T1000 (cell line): ENCODE measurements at regions not wholly inside any gene's neighbourhood (a gene's known extent, or its start where the extent isn't known, plus 50 kb on each side); places are given as distances from the start of the nearest gene placed in this dataset.
"Not testable (repeated sequence)": the region's sequence is repeated elsewhere in the genome, so short reads cannot be mapped to it uniquely, and the experiment has no call there.

Experiments used
- DNase-seq: peaks from one replicate; lab custom pipeline; 2025; ENCODE audit warnings: mixed read lengths; lab: John Stamatoyannopoulos, UW

GRCh38 chr5:51559921-51560658 lies 176.8 kb downstream of the ISL1 start:
- DNase-seq: no peak

- DNase-seq: no peak
Measured at GRCh38 chr5:51566953-51567352, 183.7 kb downstream of the ISL1 start.

DNA sequence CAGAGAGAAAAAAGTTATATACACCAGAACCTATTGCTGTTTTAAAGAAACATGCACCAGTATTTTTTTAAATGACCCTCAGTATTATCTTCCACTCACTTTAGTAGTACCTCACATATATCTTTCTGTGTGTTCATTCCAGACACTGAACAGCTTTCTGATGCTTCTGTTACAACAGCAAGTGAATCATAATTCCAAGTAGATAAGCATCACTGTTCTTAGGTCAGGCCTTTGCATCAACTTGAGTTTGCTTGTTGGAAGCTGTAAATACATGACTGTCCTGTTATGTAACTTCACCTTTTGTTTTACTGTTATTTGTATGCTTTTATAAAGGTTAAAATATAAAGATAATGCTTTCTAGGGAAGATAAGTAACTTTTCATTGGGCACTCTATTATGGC lies 184.4 kb downstream of the ISL1 start:
- no peak for DNase-seq

GRCh38 chr5:51573835-51574234 lies 190.6 kb downstream of the ISL1 start:
- DNase-seq: no peak

GRCh38 chr5:51582871-51583394 lies 199.7 kb downstream of the ISL1 start:
- DNase-seq: no peak

DNA sequence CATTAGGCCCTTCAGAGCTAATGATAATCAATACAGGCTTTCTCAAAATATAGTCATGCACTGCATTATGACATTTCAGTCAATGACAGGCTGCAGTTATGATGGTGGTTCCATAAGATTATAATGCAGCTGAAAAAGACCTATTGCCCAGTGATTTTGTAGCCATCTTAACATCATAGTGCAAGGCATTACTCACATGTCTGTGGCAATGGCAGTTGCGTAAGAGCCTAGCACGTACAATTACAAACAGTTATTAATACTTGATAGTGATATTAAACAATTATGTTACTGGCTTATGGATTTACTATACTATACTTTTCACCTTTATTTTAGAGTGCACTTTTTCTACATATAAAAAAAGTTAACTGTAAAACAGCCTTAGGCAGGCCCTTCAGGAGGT lies 214.8 kb downstream of the ISL1 start:
- no peak for DNase-seq

DNA sequence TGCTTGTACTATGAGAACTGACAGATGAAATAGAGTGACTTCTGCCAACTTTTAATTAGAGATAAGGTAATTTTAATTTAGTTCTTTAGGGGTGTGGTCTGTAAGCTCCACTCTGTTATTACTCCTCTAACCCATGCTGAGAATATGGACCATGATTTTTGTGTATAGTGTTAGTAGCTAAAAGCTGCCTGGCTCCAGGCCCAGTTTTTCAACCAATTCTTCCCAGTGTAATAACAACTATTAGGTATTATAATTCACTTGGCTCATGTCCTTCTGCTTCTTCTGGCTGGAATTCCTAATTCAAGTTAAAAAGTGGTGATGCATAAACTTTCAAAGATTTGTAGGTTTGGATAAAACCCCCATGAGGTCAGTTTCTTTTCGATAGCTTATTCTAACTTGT lies 216.3 kb downstream of the ISL1 start:
- no peak for DNase-seq

GRCh38 chr5:51604324-51604723 lies 221.1 kb downstream of the ISL1 start:
- no peak for DNase-seq

GRCh38 chr5:51606921-51607320 lies 223.7 kb downstream of the ISL1 start:
- no peak for DNase-seq

DNA sequence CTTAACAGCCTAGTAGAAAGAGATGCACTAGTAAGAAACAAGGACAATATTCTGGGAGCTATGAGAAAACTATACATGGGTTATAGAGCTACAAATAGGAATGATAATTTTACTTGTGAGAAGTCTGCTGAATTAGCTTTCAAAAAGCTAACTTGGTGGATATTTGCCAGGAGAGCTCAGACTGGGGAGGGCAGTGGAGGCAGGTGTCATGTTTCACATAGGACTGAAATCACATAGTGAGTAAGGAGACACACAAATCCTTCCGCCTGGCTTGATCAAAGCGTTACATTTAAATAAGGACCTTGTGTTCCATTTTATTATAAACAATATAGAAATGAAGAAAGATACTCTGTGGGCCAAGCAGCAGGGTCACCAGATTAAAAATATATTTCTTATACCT lies 235.0 kb downstream of the ISL1 start:
- no peak for DNase-seq

DNA sequence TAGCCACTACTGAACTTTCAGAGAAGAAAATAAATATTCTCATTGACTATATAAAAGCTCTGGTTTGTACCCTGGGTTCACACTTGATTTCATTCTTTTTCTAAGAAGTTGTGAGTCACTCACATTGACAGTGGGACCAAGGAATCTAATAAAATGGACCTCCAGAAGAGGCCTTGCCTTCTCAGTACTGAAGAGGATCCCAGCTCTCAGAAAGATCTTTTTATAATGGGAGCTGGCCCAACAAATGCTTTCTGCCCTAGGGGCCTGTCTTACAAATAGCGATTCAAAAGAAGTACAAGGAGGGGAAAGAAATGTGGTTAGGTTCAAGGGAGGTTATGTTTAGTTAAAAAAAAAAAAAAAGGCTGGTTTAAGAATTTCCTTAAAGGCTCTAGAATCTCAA lies 237.9 kb downstream of the ISL1 start:
- DNase-seq: no peak

GRCh38 chr5:51622161-51622790 lies 239.0 kb downstream of the ISL1 start:
- DNase-seq: no peak

- no peak for DNase-seq
Measured at GRCh38 chr5:51625224-51625968, 242.1 kb downstream of the ISL1 start.

- DNase-seq: no peak
Measured at GRCh38 chr5:51632027-51632426, 248.8 kb downstream of the ISL1 start.

DNA sequence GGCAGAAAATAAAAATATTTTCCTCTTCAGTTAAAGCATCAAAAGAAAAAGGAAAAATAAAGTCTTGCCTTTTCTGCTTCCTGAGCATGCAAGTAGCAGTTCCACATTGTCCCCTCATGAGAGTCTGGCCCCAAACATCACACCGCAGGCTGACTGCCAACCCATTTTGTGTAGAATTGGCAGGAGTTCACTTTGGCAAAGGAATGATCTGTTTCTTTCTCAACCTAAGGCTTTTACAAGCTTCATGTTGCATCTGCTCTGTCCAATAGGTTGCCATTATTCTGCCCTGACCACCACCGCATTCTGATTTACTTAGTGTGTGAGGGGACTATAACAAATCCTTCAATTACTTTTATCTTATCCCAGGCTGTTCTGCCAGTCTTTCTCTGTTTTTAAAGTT lies 249.5 kb downstream of the ISL1 start:
- no peak for DNase-seq

DNA sequence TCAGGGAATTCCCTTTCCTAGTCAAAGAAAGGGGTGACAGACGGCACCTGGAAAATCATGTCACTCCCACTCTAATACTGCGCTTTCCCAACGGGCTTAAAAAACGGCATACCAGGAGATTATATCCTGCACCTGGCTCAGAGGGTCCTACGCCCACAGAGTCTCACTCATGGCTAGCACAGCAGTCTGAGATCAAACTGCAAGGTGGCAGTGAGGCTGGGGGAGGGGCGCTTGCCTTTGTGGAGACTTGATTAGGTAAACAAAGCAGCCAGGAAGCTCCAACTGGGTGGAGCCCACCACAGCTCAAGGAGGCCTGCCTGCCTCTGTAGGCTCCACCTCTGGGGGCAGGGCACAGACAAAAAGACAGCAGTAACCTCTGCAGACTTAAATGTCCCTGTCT lies 253.7 kb downstream of the ISL1 start:
- DNase-seq: not testable (repeated sequence)

- no peak for DNase-seq
Measured at GRCh38 chr5:51644976-51645375, 261.7 kb downstream of the ISL1 start.

DNA sequence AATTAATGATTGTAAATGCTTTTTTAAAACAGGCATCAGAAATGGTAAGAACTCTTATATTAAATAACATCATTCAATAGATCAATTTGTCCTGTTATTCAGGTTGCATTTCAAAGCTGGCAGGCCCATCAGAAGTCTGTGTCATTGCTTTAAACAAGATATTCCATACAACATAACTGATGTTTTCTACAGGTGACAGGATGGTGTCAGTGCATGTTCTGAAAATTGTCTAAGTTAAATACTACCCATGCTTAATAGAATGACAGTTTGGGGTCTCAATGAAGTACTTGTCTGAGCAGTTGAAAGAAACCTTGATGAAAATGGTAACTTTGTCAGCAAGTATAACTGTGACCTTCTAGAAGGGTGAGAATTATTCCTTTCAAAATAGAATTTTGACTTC lies 263.2 kb downstream of the ISL1 start:
- no peak for DNase-seq

DNA sequence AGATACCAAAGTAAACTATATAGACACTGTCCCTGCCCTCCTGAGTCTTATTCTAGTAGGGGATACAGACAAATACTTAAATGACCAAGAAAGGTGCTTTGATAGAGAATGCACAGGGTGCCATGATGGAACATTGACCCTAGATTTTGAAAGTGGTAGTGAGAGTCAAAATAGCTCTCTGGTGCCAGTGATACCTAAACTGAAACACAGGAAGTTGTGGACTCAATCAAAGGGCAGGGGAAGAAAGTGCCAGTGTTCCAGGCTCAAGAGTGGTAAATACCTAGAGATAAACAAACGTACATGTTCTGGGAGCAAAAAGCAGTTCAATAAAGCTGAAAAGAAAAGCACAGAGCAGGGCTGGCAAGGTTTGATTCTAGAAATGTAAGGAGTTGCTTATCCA lies 267.6 kb downstream of the ISL1 start:
- no peak for DNase-seq

GRCh38 chr5:51651476-51651875 lies 268.2 kb downstream of the ISL1 start:
- DNase-seq: no peak

DNA sequence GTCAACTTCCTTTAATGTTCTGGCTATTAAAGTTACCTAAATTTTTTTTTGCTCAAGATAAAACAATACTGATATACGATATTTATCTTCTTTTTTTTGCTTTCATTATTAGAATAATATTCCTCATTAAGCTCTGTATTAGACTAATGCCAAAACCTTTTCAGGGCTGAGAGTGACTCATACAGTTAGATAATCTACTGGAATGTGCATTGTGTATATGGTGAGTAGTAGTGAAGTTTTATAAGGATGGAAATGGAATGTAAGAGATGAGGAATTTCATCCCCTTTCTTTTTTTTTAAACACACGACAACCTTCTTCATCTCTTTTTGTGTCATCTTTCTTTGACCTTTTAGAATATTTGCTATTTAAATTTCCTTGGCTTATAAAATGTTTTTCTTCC lies 268.6 kb downstream of the ISL1 start:
- no peak for DNase-seq

DNA sequence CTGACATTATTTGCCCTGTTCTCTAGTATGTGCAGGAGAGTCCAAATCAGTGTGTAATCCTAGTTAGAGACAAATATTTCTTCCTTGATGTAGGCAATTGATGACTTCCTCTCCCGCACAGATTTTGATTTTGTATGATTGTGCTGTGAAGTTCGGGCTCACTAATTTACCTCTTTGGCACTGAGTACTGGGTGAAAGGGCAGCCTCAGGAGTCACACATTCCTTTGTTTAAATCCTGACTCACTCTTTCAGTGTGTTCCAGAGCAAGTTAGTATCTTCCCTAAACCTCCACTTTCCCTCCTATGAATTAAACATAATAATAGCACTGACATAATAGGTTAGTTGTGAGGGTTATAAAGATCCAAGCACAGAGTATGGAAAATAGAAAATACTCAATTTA lies 269.7 kb downstream of the ISL1 start:
- DNase-seq: no peak
